ENCODE measurements at regions not wholly inside any gene's neighbourhood (a gene's known extent, or its start where the extent isn't known, plus 50 kb on each side); places are given as distances from the start of the nearest gene placed in this dataset.

DNA sequence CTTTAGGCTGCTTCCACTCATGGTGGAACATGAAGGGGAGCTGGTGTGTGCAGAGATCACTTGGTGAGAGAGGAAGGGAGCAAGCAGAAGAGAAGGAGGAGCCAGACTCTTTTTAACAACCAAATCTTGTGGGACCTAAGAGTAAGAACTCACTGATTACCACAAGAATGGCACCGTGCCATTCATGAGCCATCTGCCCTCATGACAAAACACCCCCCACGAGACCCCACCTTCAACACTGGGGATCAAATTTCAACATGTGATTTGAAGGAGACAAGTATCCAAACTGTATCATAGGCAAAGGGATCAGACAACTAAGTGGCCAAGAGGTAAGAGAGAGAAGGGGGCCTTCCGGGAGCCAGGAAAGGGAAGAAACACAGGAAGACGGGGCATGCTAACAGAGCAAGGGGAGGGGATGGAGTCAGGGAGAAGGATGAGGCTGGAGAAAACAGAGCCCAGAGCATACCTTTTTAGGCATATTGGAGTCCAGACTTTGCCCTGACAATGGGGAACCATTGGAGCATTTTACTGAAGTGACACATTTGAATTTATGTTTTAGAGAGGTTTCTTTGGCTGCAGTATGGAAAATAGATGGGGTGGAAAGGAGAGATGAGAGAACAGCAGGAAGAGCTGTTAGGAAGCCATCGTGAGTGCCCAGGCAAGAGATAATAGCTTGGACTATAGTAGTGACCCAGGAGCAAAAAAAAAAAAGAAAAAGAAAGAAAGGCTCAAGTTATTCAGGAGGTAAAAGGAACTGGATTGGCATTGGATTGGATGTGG is 204.4 kb upstream of the NUDT4 start:
- Histone ChIP-seq H3K27ac (no peak overlapping the region), H3K4me3 (no peak overlapping the region), H3K4me1 (replicated peaks in 1 of 2) (no peaks in the 10 kb centered on the region)
- 40 to 100% (median 74%) methylated on average over 1 to 4 of the region's 5 CpGs; no CpG with 5 or more reads in 2 of the 10 experiments for WGBS, 10 experiments
- ATAC-seq (replicated peaks in 6 of 8) = no peak
- in situ Hi-C loops (cut with MboI; ENCODE audit: low pct_unique_long_range_greater_than_20kb in 2 of 9, low sequenced_read_pairs in 9 of 9, unreplicated experiment in 9 of 9) = no loop called here

DNA sequence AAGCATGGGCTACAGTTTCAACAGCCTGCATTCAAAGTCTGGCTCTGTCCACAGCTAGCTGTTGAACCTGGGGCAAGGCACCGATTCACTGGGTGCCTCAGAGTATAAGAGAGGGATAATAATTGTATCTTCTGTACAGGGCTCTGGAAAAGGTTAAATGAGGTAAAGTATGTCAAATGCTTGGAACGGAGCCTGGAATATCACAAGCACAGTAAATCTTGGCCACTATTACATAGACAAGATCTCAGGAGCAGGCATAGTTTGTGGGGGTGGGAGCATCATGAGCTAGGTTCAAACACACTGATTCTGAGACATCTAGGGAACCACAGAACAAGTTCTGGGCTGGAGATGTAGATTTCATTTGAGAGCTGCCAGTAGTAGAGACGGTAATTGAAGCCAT is 203.7 kb upstream of the NUDT4 start:
- 20 to 100% (median 87%) methylated on average over 1 to 3 of the region's 3 CpGs; no CpG with 5 or more reads in 1 of the 10 experiments for WGBS, 10 experiments
- no peak overlapping the region for H3K4me3 ChIP-seq
- no peak for ATAC-seq (replicated peaks in 6 of 8)
- no peaks in the 10 kb centered on the region for H3K4me1 ChIP-seq (replicated peaks in 1 of 2)
- no peak overlapping the region for H3K27ac ChIP-seq
- in situ Hi-C loops (cut with MboI; ENCODE audit: low pct_unique_long_range_greater_than_20kb in 2 of 9, low sequenced_read_pairs in 9 of 9, unreplicated experiment in 9 of 9) = no loop called here

DNA sequence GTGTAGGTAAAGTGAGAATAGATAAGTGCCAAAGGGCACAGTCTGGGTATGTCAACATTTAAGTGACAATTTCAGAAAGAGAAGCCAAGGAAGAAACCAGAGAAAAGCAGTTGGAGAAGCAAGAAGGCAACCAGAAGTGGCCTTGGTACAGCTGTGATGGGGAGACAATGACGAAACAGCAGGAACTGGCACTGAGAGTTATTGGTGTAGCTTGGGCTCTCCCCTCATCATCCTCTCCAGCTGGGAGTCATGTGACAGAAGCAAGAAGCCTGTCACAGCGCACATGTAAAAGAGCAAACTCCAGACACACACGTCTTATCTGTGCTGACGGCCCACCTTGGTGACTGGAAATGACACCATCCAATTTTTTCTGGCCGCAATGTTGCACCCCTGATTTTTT is 203.3 kb upstream of the NUDT4 start:
- no peak overlapping the region for H3K4me3 ChIP-seq
- in situ Hi-C loops (cut with MboI; ENCODE audit: low pct_unique_long_range_greater_than_20kb in 2 of 9, low sequenced_read_pairs in 9 of 9, unreplicated experiment in 9 of 9) = no loop called here
- ATAC-seq (replicated peaks in 6 of 8) = no peak
- no peak overlapping the region for H3K27ac ChIP-seq
- H3K4me1 ChIP-seq (replicated peaks in 1 of 2) = no peaks in the 10 kb centered on the region
- 75 to 100% (median 90%) methylated on average over 1 to 3 of the region's 5 CpGs; no CpG with 5 or more reads in 3 of the 10 experiments for WGBS, 10 experiments

DNA sequence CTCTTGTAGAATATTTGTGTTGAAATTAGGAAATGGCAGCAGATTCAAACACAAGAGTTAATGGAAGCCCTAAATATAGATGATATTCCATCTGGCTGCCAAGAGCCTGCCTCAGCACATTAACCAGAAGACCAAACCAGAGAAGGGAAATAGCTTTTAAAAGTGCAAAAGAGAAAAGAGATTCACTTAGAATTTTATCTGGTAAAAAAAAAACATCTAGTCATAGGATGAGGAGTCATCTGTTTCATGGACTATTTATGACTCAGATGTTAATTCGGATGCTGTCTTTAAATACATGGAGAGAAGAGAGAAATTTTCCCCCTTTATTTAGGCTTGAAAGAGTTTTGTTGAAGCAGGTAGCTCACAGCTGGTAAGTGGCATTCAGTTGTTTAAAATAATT is 201.6 kb upstream of the NUDT4 start:
- Histone ChIP-seq H3K4me1 (replicated peaks in 1 of 2) (no peaks in the 10 kb centered on the region), H3K27ac (no peak overlapping the region), H3K4me3 (no peak overlapping the region)
- ATAC-seq (replicated peaks in 6 of 8) = peak in 3 of 8 experiments; percentile 23 to 82 (median 79)
- 0 to 100% (median 73%) methylated on average over 1 of the region's 1 CpG; no CpG with 5 or more reads in 1 of the 10 experiments for WGBS, 10 experiments
- in situ Hi-C loops (cut with MboI; ENCODE audit: low pct_unique_long_range_greater_than_20kb in 2 of 9, low sequenced_read_pairs in 9 of 9, unreplicated experiment in 9 of 9) = no loop called here

- in situ Hi-C loops (cut with MboI; ENCODE audit: low pct_unique_long_range_greater_than_20kb in 2 of 9, low sequenced_read_pairs in 9 of 9, unreplicated experiment in 9 of 9) = no loop called here
- no peak for ATAC-seq (replicated peaks in 6 of 8)
- Histone ChIP-seq H3K4me3 (no peak overlapping the region), H3K4me1 (replicated peaks in 1 of 2) (no peaks in the 10 kb centered on the region), H3K27ac (no peak overlapping the region)
- 5 to 79% (median 40%) methylated on average over 1 to 2 of the region's 2 CpGs; no CpG with 5 or more reads in 3 of the 10 experiments for WGBS, 10 experiments
These were observed 201.1 kb upstream of the NUDT4 start for GRCh38 chr12:93176610-93177126.

- in situ Hi-C loops (cut with MboI; ENCODE audit: low pct_unique_long_range_greater_than_20kb in 2 of 9, low sequenced_read_pairs in 9 of 9, unreplicated experiment in 9 of 9) = no loop called here
- no peak for ATAC-seq (replicated peaks in 6 of 8)
- 82 to 100% (median 95%) methylated on average over 1 to 9 of the region's 9 CpGs; no CpG with 5 or more reads in 1 of the 10 experiments for WGBS, 10 experiments
- Histone ChIP-seq H3K27ac (no peak overlapping the region), H3K4me3 (no peak overlapping the region), H3K4me1 (replicated peaks in 1 of 2) (no peaks in the 10 kb centered on the region)
These were observed 200.2 kb upstream of the NUDT4 start for GRCh38 chr12:93177208-93178153.

GRCh38 chr12:93178154-93178878 is 199.4 kb upstream of the NUDT4 start:
- Histone ChIP-seq H3K4me3 (no peak overlapping the region), H3K27ac (no peak overlapping the region), H3K4me1 (replicated peaks in 1 of 2) (no peaks in the 10 kb centered on the region)
- no peak for ATAC-seq (replicated peaks in 6 of 8)
- in situ Hi-C loops (cut with MboI; ENCODE audit: low pct_unique_long_range_greater_than_20kb in 2 of 9, low sequenced_read_pairs in 9 of 9, unreplicated experiment in 9 of 9) = no loop called here
- 58 to 100% (median 77%) methylated on average over 1 to 4 of the region's 4 CpGs for WGBS, 10 experiments

DNA sequence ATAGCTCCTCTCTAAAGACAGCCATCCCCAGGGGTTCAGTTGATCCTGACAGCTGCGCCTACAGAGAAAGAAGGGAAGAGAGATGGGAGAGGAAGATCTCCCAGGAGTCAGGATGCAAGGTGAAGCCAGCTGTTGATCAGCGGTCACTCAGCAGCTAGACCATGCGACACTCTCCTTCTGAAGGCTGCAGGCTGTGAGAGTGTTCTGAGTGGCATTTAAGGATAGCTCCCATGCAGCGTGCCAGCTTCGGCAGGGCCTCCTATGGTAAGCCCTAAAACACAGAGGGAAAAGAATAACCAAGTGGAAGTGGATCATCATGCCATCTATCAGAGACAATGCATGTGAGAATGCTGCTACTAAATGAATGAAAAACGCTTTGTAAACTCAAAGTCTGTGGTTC is 197.9 kb upstream of the NUDT4 start:
- Histone ChIP-seq H3K4me1 (replicated peaks in 1 of 2) (peaks cover 0 to 3% of the 10 kb centered on the region in 2 donors), H3K4me3 (no peak overlapping the region), H3K27ac (no peak overlapping the region)
- no peak for ATAC-seq (replicated peaks in 6 of 8)
- 40 to 100% (median 85%) methylated on average over 1 to 5 of the region's 6 CpGs; no CpG with 5 or more reads in 2 of the 10 experiments for WGBS, 10 experiments
- in situ Hi-C loops (cut with MboI; ENCODE audit: low pct_unique_long_range_greater_than_20kb in 2 of 9, low sequenced_read_pairs in 9 of 9, unreplicated experiment in 9 of 9) = no loop called here

- 62 to 100% (median 94%) methylated on average over 2 of the region's 2 CpGs; no CpG with 5 or more reads in 1 of the 10 experiments for WGBS, 10 experiments
These were observed 197.2 kb upstream of the NUDT4 start for GRCh38 chr12:93180566-93180965.

GRCh38 chr12:93181409-93181965 is 196.2 kb upstream of the NUDT4 start:
- Histone ChIP-seq H3K4me1 (replicated peaks in 1 of 2) (peaks cover 0 to 3% of the 10 kb centered on the region in 2 donors), H3K27ac (no peak overlapping the region), H3K4me3 (no peak overlapping the region)
- ATAC-seq (replicated peaks in 6 of 8) = no peak
- in situ Hi-C loops (cut with MboI; ENCODE audit: low pct_unique_long_range_greater_than_20kb in 2 of 9, low sequenced_read_pairs in 9 of 9, unreplicated experiment in 9 of 9) = no loop called here
- WGBS, 10 experiments = 48 to 100% (median 59%) methylated on average over 1 to 4 of the region's 4 CpGs; no CpG with 5 or more reads in 1 of the 10 experiments

More at GRCh38 chr12:93180566-93180965, 197.2 kb upstream of the NUDT4 start:
- peaks cover 0 to 3% of the 10 kb centered on the region in 2 donors for H3K4me1 ChIP-seq (replicated peaks in 1 of 2)
- peak in 1 of 8 experiments; percentile 36 for ATAC-seq (replicated peaks in 6 of 8)
- no peak overlapping the region for H3K4me3 ChIP-seq
- in situ Hi-C loops (cut with MboI; ENCODE audit: low pct_unique_long_range_greater_than_20kb in 2 of 9, low sequenced_read_pairs in 9 of 9, unreplicated experiment in 9 of 9) = no loop called here
- no peak overlapping the region for H3K27ac ChIP-seq

DNA sequence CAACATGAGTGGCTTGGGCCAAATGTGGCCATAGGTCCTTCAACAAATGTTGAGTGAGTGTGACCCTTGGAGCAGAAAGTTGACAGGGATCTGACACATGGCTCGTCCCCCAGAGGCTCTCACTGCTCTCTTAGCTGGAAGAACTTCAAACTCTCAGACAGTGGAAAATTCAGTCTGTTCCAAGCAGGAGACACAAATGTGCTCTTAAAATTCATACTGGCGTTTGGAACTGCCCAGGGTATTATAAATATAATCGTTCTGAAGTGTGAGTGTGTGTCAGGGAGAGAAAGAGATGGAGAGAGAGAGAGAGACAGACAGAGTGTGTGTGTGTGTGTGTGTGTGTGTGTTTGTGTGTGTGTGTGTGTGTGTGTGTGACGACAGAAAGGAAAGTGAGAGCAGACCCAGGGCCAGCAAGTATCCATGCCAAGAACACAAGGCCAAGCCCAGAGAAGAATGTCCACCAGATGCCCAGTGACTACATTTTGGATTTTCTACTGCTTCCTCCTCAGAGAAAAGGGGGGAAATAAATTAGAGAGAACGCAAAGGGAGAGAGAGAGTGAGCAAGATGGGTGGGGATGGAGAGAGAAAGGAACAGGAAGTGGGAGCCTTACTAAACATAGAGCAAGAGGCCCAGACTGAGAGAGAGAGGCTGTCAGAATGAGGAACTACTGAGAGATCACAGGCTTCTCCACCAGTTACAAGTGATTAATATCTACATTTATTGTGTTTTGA is 193.6 kb upstream of the NUDT4 start:
- no peak overlapping the region for H3K4me3 ChIP-seq
- H3K4me1 ChIP-seq (replicated peaks in 1 of 2) = peaks cover 0 to 3% of the 10 kb centered on the region in 2 donors
- H3K27ac ChIP-seq = no peak overlapping the region
- WGBS, 10 experiments = 0 to 95% (median 76%) methylated on average over 1 to 5 of the region's 5 CpGs; no CpG with 5 or more reads in 2 of the 10 experiments
- in situ Hi-C loops (cut with MboI; ENCODE audit: low pct_unique_long_range_greater_than_20kb in 2 of 9, low sequenced_read_pairs in 9 of 9, unreplicated experiment in 9 of 9) = no loop called here
- ATAC-seq (replicated peaks in 6 of 8) = peak in 2 of 8 experiments; percentile 51 to 70
